ENCODE measurements at regions not wholly inside any gene's neighbourhood (a gene's known extent, or its start where the extent isn't known, plus 50 kb on each side); places are given as distances from the start of the nearest gene placed in this dataset.

DNA sequence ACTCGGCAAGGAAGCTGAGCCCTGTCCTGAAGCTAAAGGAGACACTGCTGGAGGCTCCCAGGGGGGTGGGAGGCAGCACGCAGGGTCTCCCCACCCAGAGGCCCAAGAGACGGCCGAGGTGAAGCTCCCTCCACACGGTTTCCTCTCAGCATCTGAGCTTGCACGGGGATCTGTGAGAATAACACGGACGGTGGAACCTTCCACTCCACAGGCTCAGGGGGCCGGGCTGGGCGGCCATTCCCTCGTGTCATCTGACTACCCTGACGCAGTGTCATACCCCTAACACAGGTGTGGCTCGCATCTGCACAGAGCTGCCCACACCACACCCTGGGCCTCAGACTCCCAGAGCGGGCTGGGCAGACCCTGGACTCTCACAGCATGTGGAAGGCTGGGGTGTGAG lies 409.7 kb downstream of the SHANK2 start:
- TF ChIP-seq, protein P1, sequence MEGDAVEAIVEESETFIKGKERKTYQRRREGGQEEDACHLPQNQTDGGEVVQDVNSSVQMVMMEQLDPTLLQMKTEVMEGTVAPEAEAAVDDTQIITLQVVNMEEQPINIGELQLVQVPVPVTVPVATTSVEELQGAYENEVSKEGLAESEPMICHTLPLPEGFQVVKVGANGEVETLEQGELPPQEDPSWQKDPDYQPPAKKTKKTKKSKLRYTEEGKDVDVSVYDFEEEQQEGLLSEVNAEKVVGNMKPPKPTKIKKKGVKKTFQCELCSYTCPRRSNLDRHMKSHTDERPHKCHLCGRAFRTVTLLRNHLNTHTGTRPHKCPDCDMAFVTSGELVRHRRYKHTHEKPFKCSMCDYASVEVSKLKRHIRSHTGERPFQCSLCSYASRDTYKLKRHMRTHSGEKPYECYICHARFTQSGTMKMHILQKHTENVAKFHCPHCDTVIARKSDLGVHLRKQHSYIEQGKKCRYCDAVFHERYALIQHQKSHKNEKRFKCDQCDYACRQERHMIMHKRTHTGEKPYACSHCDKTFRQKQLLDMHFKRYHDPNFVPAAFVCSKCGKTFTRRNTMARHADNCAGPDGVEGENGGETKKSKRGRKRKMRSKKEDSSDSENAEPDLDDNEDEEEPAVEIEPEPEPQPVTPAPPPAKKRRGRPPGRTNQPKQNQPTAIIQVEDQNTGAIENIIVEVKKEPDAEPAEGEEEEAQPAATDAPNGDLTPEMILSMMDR (IDR thresholded peaks at IDR 0.05): no peak

DNA sequence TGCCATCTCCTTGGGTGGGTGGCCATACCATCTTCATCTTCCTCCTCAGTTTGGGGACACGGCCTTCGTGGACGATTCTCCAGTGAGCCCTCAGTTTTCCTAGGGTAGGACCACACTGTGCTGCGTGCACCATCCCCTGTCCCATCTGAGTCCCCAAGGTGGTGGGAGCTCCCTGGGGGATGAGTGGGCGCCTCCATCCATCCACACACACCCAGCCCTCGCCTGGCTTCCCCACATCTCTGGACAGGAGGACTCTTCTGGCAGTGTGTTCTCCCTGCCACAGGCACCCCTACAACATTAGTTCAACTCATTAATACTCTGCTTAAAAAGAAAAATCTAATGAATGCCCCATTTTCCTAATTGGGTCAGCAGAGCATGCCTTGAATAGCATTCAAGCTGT lies 408.5 kb downstream of the SHANK2 start:
- TF ChIP-seq, protein P1 (IDR thresholded peaks at IDR 0.05): no peak

DNA sequence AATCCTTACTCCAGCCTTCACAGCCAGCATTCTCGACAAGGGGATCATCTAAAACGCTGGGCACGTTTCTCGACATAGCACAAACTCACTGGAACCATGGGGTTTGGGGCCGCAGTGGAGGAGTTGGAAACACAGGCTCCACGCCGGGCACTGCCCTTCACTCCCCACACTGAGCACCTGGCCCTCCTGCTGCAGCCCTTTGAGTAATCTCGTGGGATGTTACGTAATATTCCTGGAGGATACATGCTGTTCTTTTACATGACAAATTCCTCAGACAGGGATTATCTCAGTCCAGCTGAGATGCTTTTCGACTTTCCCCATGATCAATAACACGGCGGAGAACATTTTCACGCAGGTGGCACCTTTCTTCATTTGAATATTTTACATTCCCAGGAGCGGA lies 408.0 kb downstream of the SHANK2 start:
- TF ChIP-seq, protein P1 (IDR thresholded peaks at IDR 0.05): no peak

DNA sequence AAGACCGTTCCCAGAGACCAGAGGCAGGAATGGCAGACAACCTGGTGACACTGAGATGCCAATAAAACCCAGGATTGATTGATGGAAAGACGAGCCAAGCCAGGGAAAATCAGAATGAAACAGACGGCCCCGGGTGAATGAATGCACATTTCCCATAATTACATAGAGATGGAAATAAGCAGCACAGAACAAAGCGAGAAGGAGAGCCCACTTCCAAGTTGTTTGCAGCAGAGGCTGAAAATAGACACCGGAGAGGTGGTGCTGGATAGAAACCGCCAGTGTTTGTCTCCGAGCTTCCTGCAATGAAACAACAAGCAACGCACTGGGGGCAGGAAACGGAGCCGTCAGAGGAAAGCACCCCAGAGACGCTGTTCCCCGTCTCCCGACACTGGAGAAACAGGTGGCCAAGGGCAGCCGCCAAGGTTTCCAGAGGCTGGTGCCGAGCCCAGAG lies 406.8 kb downstream of the SHANK2 start:
- TF ChIP-seq, protein P1 (IDR thresholded peaks at IDR 0.05): no peak

DNA sequence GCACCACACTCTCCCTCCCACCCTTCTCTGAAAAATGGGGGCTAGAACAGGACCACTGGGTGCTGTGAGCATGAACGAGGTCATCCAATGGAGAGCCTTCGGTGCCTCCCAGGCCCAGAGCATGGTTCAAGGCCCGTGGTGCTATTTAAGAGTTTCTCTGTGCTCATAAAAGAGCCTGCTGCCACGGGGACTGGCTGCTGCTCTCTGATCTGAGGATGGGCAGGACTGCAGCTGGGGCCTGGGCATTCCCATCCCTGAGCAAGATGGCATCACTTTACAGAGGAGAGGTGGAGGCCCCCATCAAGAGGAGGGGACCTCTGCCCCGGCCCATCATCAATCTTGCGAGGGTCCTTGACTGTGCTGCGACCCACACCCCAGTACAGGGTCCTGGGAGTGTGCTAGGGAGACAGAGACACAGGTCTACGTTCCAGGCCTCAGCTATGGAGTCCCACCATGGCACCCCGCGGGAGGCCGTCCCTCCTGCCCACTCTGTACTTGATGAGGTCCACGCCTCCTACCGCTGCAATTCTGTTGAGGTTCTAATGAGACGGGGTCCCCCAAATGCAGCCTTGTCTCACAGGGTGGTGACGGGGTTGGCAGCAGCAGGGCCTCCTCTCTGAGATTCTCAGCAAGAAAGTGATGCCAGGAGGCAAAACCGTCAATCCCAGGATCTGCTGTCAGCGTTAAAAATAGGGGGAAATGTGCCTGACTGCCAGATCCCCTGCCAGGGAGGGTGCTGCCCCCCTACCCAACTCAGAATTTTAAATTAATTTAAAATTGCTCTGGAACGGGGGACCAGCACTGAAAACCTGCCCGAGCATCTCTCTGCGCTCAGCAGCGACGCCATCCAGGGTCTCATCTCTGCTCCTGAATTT lies 405.4 kb downstream of the SHANK2 start:
- TF ChIP-seq, protein P1 (IDR thresholded peaks at IDR 0.05): no peak

DNA sequence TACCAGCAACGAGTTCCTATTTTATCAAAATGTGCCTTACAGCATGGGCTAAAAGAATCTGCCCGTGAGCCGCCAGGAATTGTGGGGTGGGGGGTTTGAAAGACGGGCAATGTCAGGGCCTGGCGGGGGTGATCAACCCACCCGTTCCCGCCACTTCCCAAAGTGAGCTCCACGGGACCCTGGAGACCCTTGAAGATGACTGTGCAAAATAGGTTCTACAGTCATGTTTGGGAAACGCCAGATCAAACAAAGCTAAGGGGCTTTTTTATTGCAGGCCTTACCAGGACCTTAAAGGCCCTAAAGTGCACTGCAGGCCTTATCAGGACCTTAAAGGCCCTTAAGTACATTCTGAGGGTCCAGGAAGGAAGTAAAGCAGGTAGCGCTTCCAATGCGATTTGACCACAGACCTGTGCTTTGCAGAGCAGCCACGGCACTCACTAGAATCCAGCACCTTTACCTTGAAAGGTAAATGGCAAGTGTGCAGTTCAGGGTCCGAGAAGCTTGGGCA lies 404.1 kb downstream of the SHANK2 start:
- TF ChIP-seq, protein P1 (IDR thresholded peaks at IDR 0.05): no peak

DNA sequence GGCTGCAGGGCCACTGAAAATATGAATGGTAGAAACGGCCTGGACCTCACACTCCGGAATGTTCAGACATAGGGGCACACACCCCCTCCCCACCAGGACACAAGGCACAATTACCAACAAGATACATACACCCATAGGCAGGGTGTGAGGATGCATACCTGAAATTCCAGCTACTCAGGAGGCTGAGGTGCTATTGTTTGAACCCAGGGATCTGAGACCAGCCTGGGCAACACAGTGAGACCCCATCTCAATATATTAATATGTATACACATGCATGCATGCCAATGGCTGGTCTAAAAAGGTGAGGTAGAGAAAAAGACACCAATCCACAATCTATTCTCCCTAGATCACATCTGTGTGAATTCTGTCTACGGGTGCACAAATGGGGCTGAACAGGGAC lies 403.3 kb downstream of the SHANK2 start:
- TF ChIP-seq, protein P1 (IDR thresholded peaks at IDR 0.05): no peak

Data from LNCAP (cell line).